ENCODE measurements at regions not wholly inside any gene's neighbourhood (a gene's known extent, or its start where the extent isn't known, plus 50 kb on each side); places are given as distances from the start of the nearest gene placed in this dataset.

GRCh38 chr13:22517544-22517943 lies 663.2 kb upstream of the SGCG start:
- TF ChIP-seq CTCF (IDR thresholded peaks at IDR 0.05; ENCODE audit: extremely low read depth in 1 of 2, insufficient read depth in 1 of 2, low read depth in 1 of 2, low read length in 2 of 2): no peak
- no peak for TF ChIP-seq FOS (IDR thresholded peaks at IDR 0.05; ENCODE audit: borderline replicate concordance, insufficient read depth, low read length)
- TF ChIP-seq POLR2AphosphoS5 (IDR thresholded peaks at IDR 0.05; ENCODE audit: insufficient read depth, low read depth, low read length): no peak

Measured in endothelial cell of umbilical vein (primary cell).